ENCODE measurements at regions not wholly inside any gene's neighbourhood (a gene's known extent, or its start where the extent isn't known, plus 50 kb on each side); places are given as distances from the start of the nearest gene placed in this dataset.
A peak's percentile ranks its signal among the peaks of the same experiment; 100 is the strongest.
"Not testable (repeated sequence)": the region's sequence is repeated elsewhere in the genome, so short reads cannot be mapped to it uniquely, and the experiment has no call there.

- DNase-seq = not testable (repeated sequence)
These were observed 61.2 kb upstream of the MINDY3 start for GRCh38 chr10:15921423-15921945.

GRCh38 chr10:15931376-15931775, 71.1 kb upstream of the MINDY3 start:
- no peak for DNase-seq

GRCh38 chr10:15939543-15939942, 79.2 kb upstream of the MINDY3 start:
- not testable (repeated sequence) for DNase-seq

- DNase-seq = no peak
These were observed 83.1 kb upstream of the MINDY3 start for GRCh38 chr10:15943426-15943825.

DNA sequence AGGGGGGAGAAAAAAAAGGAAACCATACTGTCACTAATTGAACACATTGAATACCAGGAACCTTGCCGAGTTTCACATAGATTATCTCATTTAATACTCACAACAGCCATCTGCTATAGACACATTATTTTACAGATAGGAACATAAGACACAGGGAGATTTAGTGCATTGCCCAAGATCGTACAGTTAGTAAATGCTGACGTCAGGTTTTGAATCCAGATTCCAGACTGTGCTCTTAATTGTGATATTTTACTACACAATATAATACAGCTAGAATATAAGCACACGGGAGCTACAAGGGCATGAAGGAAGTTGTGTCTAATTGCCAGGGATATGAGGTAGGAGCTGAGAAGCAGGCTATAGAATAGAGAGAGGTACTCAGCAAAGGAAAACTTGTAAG, 93.9 kb upstream of the MINDY3 start:
- DNase-seq = no peak

DNA sequence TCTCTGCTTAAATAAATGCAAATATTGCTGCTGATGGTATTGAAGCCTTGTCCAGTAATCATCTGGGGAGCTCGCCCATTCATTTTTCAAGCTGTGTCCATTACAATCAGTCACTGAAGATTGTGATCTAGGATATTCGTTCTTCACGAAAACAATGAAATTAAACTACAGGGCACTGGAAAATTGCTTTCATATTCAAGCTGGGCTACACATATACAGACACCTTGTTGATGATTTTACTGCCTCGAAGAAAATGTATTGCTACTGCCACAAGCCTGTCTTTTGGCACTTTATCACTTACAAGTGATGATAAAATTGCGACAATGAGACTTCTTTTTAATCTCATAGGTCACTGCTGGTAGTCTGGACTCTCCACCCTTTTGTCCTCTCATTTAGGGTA, 100.0 kb upstream of the MINDY3 start:
- no peak for DNase-seq

GRCh38 chr10:15972736-15973135, 112.4 kb upstream of the MINDY3 start:
- not testable (repeated sequence) for DNase-seq

- DNase-seq = no peak
These were observed 125.4 kb upstream of the MINDY3 start for GRCh38 chr10:15985690-15986089.

DNA sequence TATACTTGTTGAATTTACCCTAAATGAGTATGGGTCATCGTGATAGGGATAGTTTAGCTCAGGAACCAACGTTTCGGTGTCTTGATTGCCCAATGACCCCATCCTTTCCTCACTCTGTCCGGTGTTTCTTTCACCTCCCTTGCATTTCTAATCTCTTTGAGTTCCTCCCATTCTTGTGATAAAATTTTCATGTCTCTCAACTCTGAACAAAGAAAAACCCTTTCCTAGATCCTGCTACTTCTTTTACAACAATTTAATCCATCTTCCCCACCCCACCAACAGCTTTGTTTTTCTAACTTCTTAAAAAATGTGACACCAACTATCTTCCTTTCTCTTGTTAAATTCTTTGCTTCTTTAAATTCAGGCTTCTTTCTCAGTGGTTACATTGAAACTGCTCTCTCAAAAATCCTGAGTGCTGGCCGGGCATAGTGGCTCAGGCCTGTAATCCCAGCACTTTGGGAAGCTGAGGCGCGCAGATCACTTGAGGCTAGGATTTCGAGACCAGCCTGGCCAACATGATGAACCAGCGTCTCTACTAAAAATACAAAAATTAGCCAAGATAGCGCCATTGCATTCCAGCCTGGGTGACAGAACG, 130.3 kb upstream of the MINDY3 start:
- no peak for DNase-seq

- no peak for DNase-seq
These were observed 137.0 kb upstream of the MINDY3 start for GRCh38 chr10:15997313-15997712.

DNA sequence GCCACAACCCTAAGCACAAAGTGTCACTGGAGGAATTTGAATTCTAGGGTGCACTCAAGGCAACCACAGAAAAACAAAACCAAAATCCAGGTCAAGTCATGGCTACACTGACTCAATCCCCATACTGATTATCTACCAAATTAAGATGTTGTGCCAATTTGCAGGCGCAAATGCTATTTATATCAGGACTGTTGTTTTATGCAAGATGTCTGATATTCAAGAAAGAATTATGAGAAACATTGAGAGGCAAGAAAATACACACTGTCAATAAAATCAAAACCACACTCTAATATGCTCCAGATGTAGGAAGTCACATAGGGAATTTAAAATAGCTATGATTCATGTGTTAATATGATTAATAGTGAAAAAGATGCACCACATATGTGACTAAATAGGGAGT, 141.3 kb upstream of the MINDY3 start:
- DNase-seq = peak; percentile 61

DNA sequence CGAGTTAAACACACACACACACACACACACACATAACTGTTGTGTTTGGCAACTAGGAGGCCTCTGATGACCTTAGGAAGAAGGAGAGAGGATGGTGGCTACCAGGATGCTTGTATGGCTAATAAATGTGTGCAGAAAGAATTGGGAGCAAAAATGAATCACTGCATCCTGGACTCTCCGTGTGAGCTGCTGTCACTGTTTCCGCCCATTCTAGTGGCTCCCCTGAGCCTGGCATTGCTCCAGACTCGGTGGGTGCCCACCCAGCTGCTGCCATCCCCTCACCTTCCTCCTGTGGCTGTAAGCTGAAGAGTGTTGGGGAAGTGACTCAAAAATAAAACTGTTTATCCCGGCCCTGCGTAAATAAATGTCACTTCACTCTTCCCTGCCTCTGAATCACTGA, 149.5 kb upstream of the MINDY3 start:
- DNase-seq = no peak

DNA sequence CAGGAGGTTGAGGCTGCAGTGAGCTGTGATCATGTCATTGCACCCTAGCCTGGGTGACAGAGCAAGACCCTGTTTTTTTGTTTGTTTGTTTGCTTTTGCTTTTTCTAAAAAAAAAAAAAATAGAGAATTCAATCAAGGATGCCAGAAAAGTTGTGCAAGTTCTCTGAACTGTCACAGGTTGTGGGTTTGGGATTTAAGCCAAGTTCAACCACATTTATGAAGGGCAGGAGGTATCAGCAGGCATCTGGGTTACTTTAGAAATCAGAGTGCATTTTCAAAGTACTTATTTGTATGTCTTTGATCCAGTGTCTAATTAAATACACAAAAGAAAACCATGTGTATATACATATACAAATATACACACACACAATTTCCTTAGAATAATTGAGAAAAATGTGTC, 151.2 kb upstream of the MINDY3 start:
- DNase-seq = no peak

GRCh38 chr10:16014469-16014868, 154.2 kb upstream of the MINDY3 start:
- no peak for DNase-seq

- no peak for DNase-seq
These were observed 156.4 kb upstream of the MINDY3 start for GRCh38 chr10:16016688-16017087.

GRCh38 chr10:16020836-16021235, 160.5 kb upstream of the MINDY3 start:
- DNase-seq = no peak

DNA sequence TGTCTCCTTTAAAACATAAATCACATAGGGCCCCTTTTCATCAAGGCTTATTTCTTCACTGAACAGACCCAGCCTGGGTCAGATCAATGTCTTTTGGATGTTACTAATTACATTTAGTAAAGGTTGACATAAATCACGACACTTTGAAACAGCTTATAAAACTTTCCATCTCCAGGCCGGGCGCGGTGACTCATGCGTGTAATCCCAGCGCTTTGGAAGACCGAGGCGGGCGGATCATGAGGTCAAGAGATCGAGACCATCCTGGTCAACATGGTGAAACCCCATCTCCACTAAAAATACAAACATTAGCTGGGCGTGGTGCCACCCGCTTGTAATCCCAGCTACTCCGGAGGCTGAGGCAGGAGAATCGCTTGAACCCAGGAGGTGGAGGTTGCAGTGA, 166.5 kb upstream of the MINDY3 start:
- DNase-seq = not testable (repeated sequence)

DNA sequence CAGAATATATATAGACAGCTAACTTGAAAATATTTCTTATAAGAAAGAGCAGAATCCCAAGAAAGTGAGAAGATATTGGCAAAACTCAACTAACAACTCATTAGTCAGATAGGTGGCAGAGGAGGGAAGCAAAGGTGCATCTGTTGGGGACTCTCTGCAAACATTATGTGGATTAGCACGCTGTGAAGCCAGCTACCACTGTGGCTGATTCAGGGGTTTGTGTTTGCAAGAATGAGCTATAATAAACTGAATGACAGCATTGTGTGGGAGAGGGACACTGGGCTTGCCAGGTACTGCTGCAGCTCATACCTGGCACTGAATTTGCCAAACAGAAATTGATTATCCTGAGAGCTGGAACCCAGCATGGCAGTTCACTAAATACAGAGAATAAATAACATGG, 170.3 kb upstream of the MINDY3 start:
- DNase-seq = no peak

- DNase-seq = no peak
These were observed 188.7 kb upstream of the MINDY3 start for GRCh38 chr10:16049050-16049449.

GRCh38 chr10:16049782-16050181, 189.5 kb upstream of the MINDY3 start:
- DNase-seq = no peak

- no peak for DNase-seq
These were observed 203.0 kb upstream of the MINDY3 start for GRCh38 chr10:16063350-16063749.

- DNase-seq = not testable (repeated sequence)
These were observed 223.2 kb upstream of the MINDY3 start for GRCh38 chr10:16083551-16083950.

DNA sequence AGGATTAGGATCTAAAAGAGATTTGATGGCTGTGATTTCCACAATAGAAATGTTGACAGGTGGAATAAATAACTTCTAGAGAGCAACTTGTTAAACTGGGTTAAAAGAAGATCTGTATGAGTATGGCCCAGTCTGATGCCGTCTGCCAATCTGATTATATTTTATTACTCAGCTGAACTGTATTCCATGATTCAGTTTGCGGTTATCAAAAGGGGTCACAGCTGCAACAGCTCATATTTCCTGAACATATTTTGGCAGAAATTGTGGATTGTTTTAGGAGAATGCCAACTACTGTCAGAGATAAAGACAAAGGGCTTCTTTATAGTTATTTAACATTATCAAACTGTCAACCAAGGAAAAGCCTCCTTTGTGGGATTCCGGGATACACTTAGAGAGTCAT, 244.8 kb upstream of the MINDY3 start:
- DNase-seq = no peak

- DNase-seq = no peak
These were observed 256.3 kb upstream of the MINDY3 start for GRCh38 chr10:16116404-16117304.
